GM19452 (cell line): ENCODE measurements at regions not wholly inside any gene's neighbourhood (a gene's known extent, or its start where the extent isn't known, plus 50 kb on each side); places are given as distances from the start of the nearest gene placed in this dataset.
"Not testable (repeated sequence)": the region's sequence is repeated elsewhere in the genome, so short reads cannot be mapped to it uniquely, and the experiment has no call there.

Experiments used
- ATAC-seq: cut with Tn5 transposase; IDR thresholded peaks from one replicate; pipeline ENCODE4 v1.9.1; 2021; ENCODE audit not compliant: unreplicated experiment

DNA sequence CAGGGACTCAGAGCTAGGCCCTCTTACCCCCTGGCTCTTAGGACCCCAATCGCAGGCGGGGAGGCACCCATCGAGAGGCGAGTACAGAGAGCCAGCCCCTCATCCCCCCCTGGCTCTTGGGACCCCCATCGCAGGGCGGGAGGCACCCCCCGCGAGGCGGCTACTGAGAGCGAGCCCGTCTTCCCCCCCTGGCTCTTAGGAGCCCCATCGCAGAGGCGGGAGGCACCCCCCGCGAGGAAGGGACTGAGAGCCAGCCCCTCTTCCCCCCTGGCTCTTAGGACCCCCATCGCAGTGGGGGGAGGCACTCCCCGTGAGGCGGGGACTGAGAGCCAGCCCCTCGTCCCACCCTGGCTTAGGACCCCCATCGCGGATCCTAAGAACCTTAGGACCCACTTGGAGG is 2422.1 kb upstream of the PCDH20 start:
- ATAC-seq: not testable (repeated sequence)

DNA sequence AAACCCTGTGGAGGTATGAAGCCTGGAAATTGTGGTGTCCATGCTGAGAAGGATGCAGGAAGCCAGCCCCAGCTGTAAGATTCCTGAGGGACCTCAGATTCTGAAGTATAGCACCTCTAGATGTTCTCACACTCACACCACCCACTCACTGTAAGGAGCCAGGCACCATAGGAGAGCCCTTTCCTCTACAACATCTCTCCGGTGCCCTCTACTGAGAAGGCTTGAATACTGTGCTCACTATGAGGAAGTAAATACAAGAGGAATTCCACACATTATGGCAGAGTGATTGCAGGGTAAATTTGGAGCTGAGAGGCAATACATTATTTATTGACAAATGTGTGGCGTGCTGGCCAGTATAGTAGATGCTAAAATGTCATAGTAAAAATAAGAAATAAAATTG is 2414.0 kb upstream of the PCDH20 start:
- not testable (repeated sequence) for ATAC-seq

DNA sequence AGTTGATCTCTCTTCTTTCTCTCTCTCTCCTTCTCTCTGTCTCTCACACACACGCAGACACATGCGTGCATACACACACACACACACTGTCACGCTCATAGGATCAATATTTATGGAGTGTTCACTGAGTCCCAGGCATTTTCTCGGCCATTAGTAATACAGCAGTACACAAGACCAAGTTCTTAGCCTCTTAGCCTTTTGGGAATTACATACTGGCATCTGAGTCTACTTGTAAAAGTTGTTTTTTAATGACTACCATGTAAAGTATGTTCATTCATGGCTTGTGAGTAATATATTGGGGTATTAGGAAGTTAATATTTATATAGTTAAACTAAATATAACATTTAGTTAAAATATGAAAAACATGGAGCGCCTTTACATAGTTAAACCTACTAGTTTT is 2406.1 kb upstream of the PCDH20 start:
- not testable (repeated sequence) for ATAC-seq

- not testable (repeated sequence) for ATAC-seq
Observed at GRCh38 chr13:63811428-63812004, 2395.9 kb upstream of the PCDH20 start.

- not testable (repeated sequence) for ATAC-seq
Observed at GRCh38 chr13:63791134-63791533, 2375.5 kb upstream of the PCDH20 start.

DNA sequence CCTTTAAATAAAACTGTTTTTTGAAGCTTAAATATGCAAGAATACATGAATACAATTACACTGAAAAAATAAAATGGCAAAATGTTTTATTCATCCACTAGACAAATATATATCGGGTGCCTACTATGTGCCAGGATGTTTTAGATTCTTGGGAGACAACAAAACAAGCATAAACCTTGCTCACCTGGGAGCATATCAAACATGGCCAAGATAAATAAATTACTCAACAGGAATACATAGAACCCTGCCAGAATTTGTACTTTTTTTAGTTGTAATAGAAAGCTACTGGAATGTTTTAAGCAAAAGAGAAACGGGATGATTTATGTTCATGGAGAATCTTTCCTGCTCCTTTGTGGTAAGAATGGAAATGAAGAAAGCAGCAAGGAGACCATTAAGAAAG is 2358.5 kb upstream of the PCDH20 start:
- no peak for ATAC-seq

- no peak for ATAC-seq
Observed at GRCh38 chr13:63773476-63773875, 2357.8 kb upstream of the PCDH20 start.

DNA sequence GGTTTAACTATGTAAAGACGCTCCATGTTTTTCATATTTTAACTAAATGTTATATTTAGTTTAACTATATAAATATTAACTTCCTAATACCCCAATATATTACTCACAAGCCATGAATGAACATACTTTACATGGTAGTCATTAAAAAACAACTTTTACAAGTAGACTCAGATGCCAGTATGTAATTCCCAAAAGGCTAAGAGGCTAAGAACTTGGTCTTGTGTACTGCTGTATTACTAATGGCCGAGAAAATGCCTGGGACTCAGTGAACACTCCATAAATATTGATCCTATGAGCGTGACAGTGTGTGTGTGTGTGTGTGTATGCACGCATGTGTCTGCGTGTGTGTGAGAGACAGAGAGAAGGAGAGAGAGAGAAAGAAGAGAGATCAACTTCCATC is 2342.0 kb upstream of the PCDH20 start:
- ATAC-seq: not testable (repeated sequence)

DNA sequence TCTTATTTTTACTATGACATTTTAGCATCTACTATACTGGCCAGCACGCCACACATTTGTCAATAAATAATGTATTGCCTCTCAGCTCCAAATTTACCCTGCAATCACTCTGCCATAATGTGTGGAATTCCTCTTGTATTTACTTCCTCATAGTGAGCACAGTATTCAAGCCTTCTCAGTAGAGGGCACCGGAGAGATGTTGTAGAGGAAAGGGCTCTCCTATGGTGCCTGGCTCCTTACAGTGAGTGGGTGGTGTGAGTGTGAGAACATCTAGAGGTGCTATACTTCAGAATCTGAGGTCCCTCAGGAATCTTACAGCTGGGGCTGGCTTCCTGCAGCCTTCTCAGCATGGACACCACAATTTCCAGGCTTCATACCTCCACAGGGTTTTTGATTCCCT is 2334.2 kb upstream of the PCDH20 start:
- not testable (repeated sequence) for ATAC-seq

- ATAC-seq: not testable (repeated sequence)
Observed at GRCh38 chr13:63741814-63742101, 2326.1 kb upstream of the PCDH20 start.

DNA sequence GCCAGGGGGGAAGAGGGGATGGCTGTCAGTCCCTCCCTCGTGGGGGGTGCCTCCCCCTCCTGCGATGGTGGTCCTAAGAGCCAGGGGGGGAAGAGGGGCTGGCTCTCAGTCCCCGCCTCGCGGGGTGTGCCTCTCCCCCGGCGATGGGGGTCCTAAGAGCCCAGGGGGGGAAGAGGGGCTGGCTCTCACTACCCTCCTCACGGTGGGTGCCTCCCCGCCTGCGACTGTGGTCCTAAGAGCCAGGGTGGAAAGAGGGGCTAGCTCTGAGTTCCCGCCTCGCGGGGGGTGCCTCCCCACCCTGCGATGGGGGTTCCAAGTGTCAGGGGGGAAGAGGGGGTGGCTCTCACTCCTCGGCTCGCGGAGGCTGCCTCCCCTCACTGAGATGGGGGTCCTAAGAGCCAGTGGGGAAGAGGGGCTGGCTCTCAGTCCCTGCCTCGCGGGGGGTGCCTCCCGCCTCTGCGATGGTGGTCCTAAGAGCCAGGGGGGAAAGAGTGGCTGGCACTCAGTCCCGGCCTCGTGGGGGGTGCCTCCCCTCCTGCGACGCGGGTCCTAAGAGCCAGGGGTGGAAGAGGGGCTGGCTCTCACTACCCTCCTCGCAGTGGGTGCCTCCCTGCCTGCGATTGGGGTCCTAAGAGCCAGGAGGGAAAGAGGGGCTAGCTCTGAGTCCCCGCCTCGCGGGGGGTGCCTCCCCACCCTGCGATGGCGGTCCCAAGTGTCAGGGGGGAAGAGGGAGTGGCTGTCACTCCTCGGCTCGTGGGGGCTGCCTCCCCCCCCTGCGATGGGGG is 2325.6 kb upstream of the PCDH20 start:
- no peak for ATAC-seq

- not testable (repeated sequence) for ATAC-seq
Observed at GRCh38 chr13:63739112-63739735, 2323.6 kb upstream of the PCDH20 start.

- ATAC-seq: no peak
Observed at GRCh38 chr13:63737418-63737817, 2321.8 kb upstream of the PCDH20 start.

DNA sequence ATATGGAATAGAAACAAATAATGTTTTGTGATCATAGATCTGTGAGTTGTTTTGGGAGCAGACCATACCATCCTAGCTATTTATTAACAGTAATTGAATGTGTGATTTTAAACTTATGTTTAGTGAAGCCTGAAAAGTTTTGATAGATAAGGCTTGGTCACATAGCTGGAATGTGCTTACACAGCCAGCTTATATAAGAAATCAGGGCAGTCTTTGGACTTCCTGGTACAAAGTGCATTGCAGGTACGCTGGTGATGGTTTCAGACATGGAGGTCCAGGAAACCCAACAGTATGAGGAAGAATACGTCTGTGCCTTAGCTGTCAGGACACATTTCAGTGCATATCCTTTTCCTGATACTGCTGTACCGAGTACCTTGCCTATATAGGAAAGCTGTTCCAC is 2316.2 kb upstream of the PCDH20 start:
- ATAC-seq: no peak

DNA sequence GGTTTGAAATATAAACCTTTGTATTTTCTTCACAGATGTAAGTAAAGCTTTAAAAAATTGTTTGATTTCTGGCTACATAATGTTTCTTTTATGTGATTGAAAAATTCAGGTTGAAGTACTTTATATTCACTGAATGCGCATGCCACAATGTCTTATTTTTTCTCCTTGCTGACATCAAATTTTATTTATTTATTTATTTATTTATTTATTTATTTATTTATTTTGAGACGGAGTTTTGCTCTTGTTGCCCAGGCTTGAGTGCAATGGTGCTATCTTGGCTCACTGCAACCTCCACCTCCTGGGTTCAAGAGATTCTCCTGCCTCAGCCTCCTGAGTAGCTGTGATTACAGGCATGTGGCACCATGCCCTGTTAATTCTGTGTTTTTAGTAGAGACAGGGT is 2296.5 kb upstream of the PCDH20 start:
- not testable (repeated sequence) for ATAC-seq

DNA sequence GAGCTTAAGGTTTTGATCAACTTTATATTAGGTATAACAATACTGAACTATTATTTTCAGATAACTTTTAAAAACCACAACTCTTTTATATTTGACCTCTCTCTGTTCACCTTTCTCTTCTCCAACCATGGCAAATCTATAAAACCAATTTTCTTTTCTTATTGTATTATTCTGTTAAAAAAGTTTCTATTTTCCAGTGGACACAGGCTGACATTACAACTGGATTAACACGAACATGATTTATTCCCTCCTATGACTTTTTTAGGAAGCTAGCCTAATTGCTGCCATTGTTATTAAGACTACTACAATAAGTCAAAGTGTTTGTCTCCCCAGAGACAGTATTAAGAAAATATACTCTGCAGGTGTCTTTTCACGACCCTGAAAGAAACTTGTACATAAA is 2291.1 kb upstream of the PCDH20 start:
- ATAC-seq: no peak

DNA sequence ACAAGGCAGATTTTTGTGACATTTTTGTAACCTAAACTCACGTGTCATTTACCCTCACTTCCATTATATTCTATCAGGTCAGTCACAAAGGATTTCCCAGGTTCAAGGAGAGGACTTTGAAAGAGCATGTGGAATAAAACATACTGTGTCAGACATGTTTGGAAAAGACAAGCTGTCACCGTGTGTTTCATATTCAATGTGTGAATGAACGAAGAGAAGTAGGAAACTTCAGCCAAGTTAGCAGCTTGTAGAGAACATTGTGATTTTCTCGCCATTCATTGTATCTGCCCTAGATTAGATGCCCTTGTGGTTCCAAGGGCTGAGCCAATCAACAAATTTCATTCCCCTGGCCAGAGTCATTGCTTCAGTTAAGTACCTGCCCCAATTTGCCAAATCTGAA is 2288.9 kb upstream of the PCDH20 start:
- no peak for ATAC-seq

GRCh38 chr13:63700350-63700749 is 2284.7 kb upstream of the PCDH20 start:
- no peak for ATAC-seq

- ATAC-seq: no peak
Observed at GRCh38 chr13:63699948-63700347, 2284.3 kb upstream of the PCDH20 start.

- no peak for ATAC-seq
Observed at GRCh38 chr13:63696055-63696454, 2280.4 kb upstream of the PCDH20 start.

- no peak for ATAC-seq
Observed at GRCh38 chr13:63693696-63694095, 2278.0 kb upstream of the PCDH20 start.

DNA sequence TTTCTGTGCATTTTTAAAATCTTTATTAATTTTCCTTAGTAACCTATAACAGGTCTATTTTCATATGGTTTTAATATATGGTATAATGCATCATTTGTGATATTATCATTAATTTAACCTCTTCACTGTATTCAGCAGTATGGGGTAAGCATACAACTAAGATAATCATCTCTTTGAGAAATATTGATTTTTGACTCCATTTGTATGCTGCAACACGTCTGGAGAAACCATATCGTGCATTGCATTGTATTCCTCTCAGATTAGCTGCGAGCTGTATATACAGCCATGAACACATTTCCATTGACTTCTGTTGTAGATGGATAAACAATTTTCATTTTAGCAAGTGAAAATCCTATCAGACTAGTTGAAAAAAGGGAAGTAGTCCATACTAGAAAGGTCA is 2275.8 kb upstream of the PCDH20 start:
- ATAC-seq: no peak
